HT1080 (cell line): ENCODE measurements at regions not wholly inside any gene's neighbourhood (a gene's known extent, or its start where the extent isn't known, plus 50 kb on each side); places are given as distances from the start of the nearest gene placed in this dataset.
"Not testable (repeated sequence)": the region's sequence is repeated elsewhere in the genome, so short reads cannot be mapped to it uniquely, and the experiment has no call there.

Source experiments
- DNase-seq: peaks from one replicate; pipeline ENCODE4 v3.0.0-alpha.2; 2015; ENCODE audit warnings: low read depth

- no peak for DNase-seq
Measured at GRCh38 chr11:95442531-95443050, 211.6 kb upstream of the SESN3 start.

- DNase-seq, result no peak
Measured at GRCh38 chr11:95435628-95436353, 204.8 kb upstream of the SESN3 start.

GRCh38 chr11:95435192-95435591 lies 204.2 kb upstream of the SESN3 start:
- no peak for DNase-seq

- no peak for DNase-seq
Measured at GRCh38 chr11:95434489-95435057, 203.6 kb upstream of the SESN3 start.

GRCh38 chr11:95434009-95434408 lies 203.0 kb upstream of the SESN3 start:
- DNase-seq, result no peak

GRCh38 chr11:95432714-95433503 lies 201.9 kb upstream of the SESN3 start:
- DNase-seq, result peak; percentile 66

GRCh38 chr11:95429376-95429907 lies 198.4 kb upstream of the SESN3 start:
- DNase-seq, result no peak

- DNase-seq, result no peak
Measured at GRCh38 chr11:95426823-95427462, 195.9 kb upstream of the SESN3 start.

- DNase-seq, result peak; percentile 56
Measured at GRCh38 chr11:95419915-95420314, 188.9 kb upstream of the SESN3 start.

- no peak for DNase-seq
Measured at GRCh38 chr11:95418916-95419315, 187.9 kb upstream of the SESN3 start.

- no peak for DNase-seq
Measured at GRCh38 chr11:95417832-95418231, 186.8 kb upstream of the SESN3 start.

- DNase-seq, result no peak
Measured at GRCh38 chr11:95415837-95416304, 184.9 kb upstream of the SESN3 start.

- DNase-seq, result no peak
Measured at GRCh38 chr11:95414217-95414616, 183.2 kb upstream of the SESN3 start.

GRCh38 chr11:95413761-95414160 lies 182.8 kb upstream of the SESN3 start:
- no peak for DNase-seq

GRCh38 chr11:95413021-95413420 lies 182.0 kb upstream of the SESN3 start:
- no peak for DNase-seq

GRCh38 chr11:95412074-95412473 lies 181.1 kb upstream of the SESN3 start:
- no peak for DNase-seq

GRCh38 chr11:95410707-95411106 lies 179.7 kb upstream of the SESN3 start:
- not testable (repeated sequence) for DNase-seq

GRCh38 chr11:95406271-95406670 lies 175.3 kb upstream of the SESN3 start:
- DNase-seq, result no peak

GRCh38 chr11:95404370-95404769 lies 173.4 kb upstream of the SESN3 start:
- DNase-seq, result no peak

GRCh38 chr11:95398437-95399112 lies 167.6 kb upstream of the SESN3 start:
- DNase-seq, result peak; percentile 33

- no peak for DNase-seq
Measured at GRCh38 chr11:95392644-95393043, 161.6 kb upstream of the SESN3 start.
